Liver (tissue), 8 donors: ENCODE measurements at regions not wholly inside any gene's neighbourhood (a gene's known extent, or its start where the extent isn't known, plus 50 kb on each side); places are given as distances from the start of the nearest gene placed in this dataset.

Source experiments
- DNase-seq: peaks from one replicate; pipeline ENCODE4 v3.0.0-alpha.2; 2017; ENCODE audit warnings: low spot score
- H3K27ac ChIP-seq, 2 donors: one replicate each; pipeline ENCODE4 v1.7.0; 2013; ENCODE audit warnings: inconsistent platforms in 2 of 2, low read length in 2 of 2, control low read depth in 1 of 2, low read depth in 1 of 2, mild to moderate bottlenecking in 1 of 2
- H3K27me3 ChIP-seq, 4 donors: one replicate each; pipeline versions ENCODE4 v1.6.1 to v1.7.0; 2013; ENCODE audit warnings: low read length in 3 of 4, inconsistent platforms in 1 of 4, mild to moderate bottlenecking in 1 of 4, moderate library complexity in 1 of 4; ENCODE audit not compliant: control insufficient read depth in 4 of 4, insufficient read depth in 4 of 4
- H3K36me3 ChIP-seq, 4 donors: one replicate each; pipeline versions ENCODE4 v1.6.1 to v1.7.0; 2013; ENCODE audit warnings: low read length in 3 of 4, mild to moderate bottlenecking in 3 of 4, low read depth in 1 of 4, moderate library complexity in 1 of 4; ENCODE audit not compliant: control insufficient read depth in 4 of 4, insufficient read depth in 3 of 4
- H3K4me1 ChIP-seq, 4 donors: one replicate each; pipeline versions ENCODE4 v1.6.1 to v1.7.0; 2013; ENCODE audit warnings: low read length in 3 of 4, mild to moderate bottlenecking in 3 of 4, moderate library complexity in 1 of 4; ENCODE audit not compliant: control insufficient read depth in 4 of 4, insufficient read depth in 4 of 4
- H3K4me3 ChIP-seq, 3 donors: one replicate each; pipeline versions ENCODE4 v1.6.1 to v1.7.0; 2013; ENCODE audit warnings: low read length in 3 of 3, control low read depth in 1 of 3, low read depth in 1 of 3, mild to moderate bottlenecking in 1 of 3
- H3K9ac ChIP-seq, 2 donors: one replicate each; pipeline ENCODE4 v1.7.0; 2013; ENCODE audit warnings: low read length in 2 of 2, mild to moderate bottlenecking in 2 of 2, moderate library complexity in 2 of 2, control low read depth in 1 of 2, low read depth in 1 of 2
- H3K9me3 ChIP-seq, 4 donors: one replicate each; pipeline versions ENCODE4 v1.6.1 to v1.7.0; 2013; ENCODE audit warnings: low read length in 3 of 4; ENCODE audit not compliant: control insufficient read depth in 4 of 4
- EGR1 ChIP-seq, 2 donors: IDR thresholded peaks; 2 replicates each; pipeline ENCODE4 v1.6.1; 2016 to 2018; ENCODE audit warnings: antibody characterized with exemption in 2 of 2, low read depth in 2 of 2
- FOXA1 ChIP-seq: IDR thresholded peaks from 2 replicates; pipeline ENCODE4 v1.6.1; 2016; ENCODE audit warnings: antibody characterized with exemption
- FOXA2 ChIP-seq: IDR thresholded peaks from 2 replicates; pipeline ENCODE4 v1.6.1; 2016; ENCODE audit warnings: antibody characterized with exemption
- HNF4A ChIP-seq, 2 donors: conservative IDR thresholded peaks; 2 replicates each; pipeline ENCODE4 v1.6.1; 2016; ENCODE audit warnings: antibody characterized with exemption in 2 of 2, mild to moderate bottlenecking in 2 of 2
- HNF4G ChIP-seq: IDR thresholded peaks from 2 replicates; pipeline ENCODE4 v1.6.1; 2016; ENCODE audit warnings: antibody characterized with exemption
- JUND ChIP-seq, 2 donors: IDR thresholded peaks; 2 replicates each; pipeline ENCODE4 v1.6.1; 2016; ENCODE audit warnings: antibody characterized with exemption in 2 of 2
- NR2F2 ChIP-seq: IDR thresholded peaks from 2 replicates; pipeline ENCODE4 v1.6.1; 2016; ENCODE audit warnings: antibody characterized with exemption
- RAD21 ChIP-seq, 2 donors: IDR thresholded peaks; 2 replicates each; pipeline ENCODE4 v1.6.1; 2016; ENCODE audit warnings: antibody characterized with exemption in 2 of 2, mild to moderate bottlenecking in 2 of 2
- RXRA ChIP-seq, 2 donors: IDR thresholded peaks; 2 replicates each; pipeline ENCODE4 v1.6.1; 2017 to 2018; ENCODE audit warnings: antibody characterized with exemption in 2 of 2, mild to moderate bottlenecking in 1 of 2
- TAF1 ChIP-seq: conservative IDR thresholded peaks from 2 replicates; pipeline ENCODE4 v1.6.1; 2016; ENCODE audit warnings: antibody characterized with exemption, mild to moderate bottlenecking
- WGBS: extraction: QIAGEN DNeasy Blood & Tissue Kit; methylation state at CpG from one replicate; pipeline ENCODE4 v1.1.7; 2013; 5-methylcytosine and 5-hydroxymethylcytosine counted together
- TF ChIP-seq, protein P1 (sequence below): IDR thresholded peaks from 2 replicates; pipeline ENCODE4 v1.6.1; 2016; ENCODE audit warnings: antibody characterized with exemption
- TF ChIP-seq, protein P2 (sequence below): IDR thresholded peaks from 2 replicates; pipeline ENCODE4 v1.6.1; 2016; ENCODE audit warnings: antibody characterized with exemption
- TF ChIP-seq, protein P3 (sequence below): fragments of 150-350 bp; IDR thresholded peaks from 2 replicates; pipeline ENCODE4 v1.5.1; 2017; ENCODE audit warnings: improper control_type of control experiment, low read depth, low read length; ENCODE audit not compliant: missing input control
- TF ChIP-seq, protein P4 (sequence below): IDR thresholded peaks from 2 replicates; pipeline ENCODE4 v1.6.1; 2016; ENCODE audit warnings: antibody characterized with exemption
- donor health status: healthy.
- donor health status: healthy.
- donor health status: healthy.
- donor health status: healthy.
- donor health status: healthy.

DNA sequence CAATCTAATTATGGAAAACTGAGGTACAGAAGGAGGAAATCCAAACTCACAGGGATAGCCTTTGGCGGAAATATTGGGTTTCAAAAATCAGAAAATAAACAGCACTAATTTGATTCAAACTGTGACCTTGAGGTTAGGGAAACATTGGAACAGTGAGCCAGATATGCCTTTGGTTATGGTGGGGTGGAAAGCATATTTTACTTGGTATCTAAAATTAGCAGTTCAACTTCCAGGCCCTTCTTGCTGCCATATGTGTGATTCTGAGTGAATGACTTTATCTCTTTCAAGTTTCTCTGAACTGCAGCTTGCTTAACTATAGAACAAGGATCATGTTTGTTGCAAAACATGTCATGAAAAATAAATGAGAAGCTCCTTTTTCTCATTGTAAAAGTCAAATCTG, 240.9 kb upstream of the VEGFC start:
- 77% methylated on average over 1 of the region's 1 CpG for WGBS
- no peak overlapping the region for H3K9ac ChIP-seq
- TF ChIP-seq NR2F2 (peak; percentile 72), TAF1 (no peak), FOXA2 (no peak), EGR1 (IDR thresholded peaks at IDR 0.05; ENCODE audit: low read depth in 2 of 2) (no peak), HNF4G (no peak), FOXA1 (no peak)
- TF ChIP-seq, protein P1, sequence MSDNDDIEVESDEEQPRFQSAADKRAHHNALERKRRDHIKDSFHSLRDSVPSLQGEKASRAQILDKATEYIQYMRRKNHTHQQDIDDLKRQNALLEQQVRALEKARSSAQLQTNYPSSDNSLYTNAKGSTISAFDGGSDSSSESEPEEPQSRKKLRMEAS, result no peak
- peak overlapping the region in 1 of 2 donors; percentile 7 for H3K27ac ChIP-seq
- no peaks in the 10 kb centered on the region for H3K9me3 ChIP-seq
- no peaks in the 10 kb centered on the region for H3K4me1 ChIP-seq
- no peak overlapping the region for H3K4me3 ChIP-seq
- H3K27me3 ChIP-seq, result peaks cover 0 to 7% (median 0%) of the 10 kb centered on the region in 4 donors
- H3K36me3 ChIP-seq, result no peaks in the 10 kb centered on the region
- DNase-seq, result no peak

DNA sequence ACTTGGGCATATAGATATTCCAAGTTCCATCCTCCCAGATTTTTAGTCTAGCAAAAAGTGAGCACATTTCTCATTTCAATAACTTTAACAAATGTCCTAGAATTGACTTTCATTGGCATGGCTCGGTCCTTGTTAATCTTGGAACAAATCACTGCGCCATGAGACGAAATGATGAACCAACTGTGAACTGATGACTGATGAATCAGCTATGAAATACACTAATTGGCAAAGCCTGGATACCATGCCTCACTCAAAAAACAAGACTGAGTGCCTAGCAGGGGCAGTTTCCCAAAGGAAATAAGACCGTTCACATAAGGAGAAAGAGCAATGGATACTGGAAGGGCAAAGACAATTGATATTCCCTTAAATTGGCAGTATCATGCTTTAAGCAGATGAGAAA, 248.6 kb upstream of the VEGFC start:
- peaks cover 0 to 3% (median 0%) of the 10 kb centered on the region in 4 donors for H3K27me3 ChIP-seq
- H3K9me3 ChIP-seq, result no peaks in the 10 kb centered on the region
- no peaks in the 10 kb centered on the region for H3K4me1 ChIP-seq
- no peak overlapping the region for H3K27ac ChIP-seq
- no peaks in the 10 kb centered on the region for H3K36me3 ChIP-seq
- 91% methylated on average over 4 of the region's 4 CpGs for WGBS
- TF ChIP-seq, protein P2, sequence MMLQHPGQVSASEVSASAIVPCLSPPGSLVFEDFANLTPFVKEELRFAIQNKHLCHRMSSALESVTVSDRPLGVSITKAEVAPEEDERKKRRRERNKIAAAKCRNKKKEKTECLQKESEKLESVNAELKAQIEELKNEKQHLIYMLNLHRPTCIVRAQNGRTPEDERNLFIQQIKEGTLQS, result no peak
- TF ChIP-seq, protein P3, sequence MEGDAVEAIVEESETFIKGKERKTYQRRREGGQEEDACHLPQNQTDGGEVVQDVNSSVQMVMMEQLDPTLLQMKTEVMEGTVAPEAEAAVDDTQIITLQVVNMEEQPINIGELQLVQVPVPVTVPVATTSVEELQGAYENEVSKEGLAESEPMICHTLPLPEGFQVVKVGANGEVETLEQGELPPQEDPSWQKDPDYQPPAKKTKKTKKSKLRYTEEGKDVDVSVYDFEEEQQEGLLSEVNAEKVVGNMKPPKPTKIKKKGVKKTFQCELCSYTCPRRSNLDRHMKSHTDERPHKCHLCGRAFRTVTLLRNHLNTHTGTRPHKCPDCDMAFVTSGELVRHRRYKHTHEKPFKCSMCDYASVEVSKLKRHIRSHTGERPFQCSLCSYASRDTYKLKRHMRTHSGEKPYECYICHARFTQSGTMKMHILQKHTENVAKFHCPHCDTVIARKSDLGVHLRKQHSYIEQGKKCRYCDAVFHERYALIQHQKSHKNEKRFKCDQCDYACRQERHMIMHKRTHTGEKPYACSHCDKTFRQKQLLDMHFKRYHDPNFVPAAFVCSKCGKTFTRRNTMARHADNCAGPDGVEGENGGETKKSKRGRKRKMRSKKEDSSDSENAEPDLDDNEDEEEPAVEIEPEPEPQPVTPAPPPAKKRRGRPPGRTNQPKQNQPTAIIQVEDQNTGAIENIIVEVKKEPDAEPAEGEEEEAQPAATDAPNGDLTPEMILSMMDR, result no peak
- TF ChIP-seq JUND (IDR thresholded peaks at IDR 0.05) (no peak), FOXA1 (no peak), HNF4G (no peak), HNF4A (conservative IDR thresholded peaks at IDR 0.05) (no peak), RXRA (IDR thresholded peaks at IDR 0.05) (no peak)
- TF ChIP-seq, protein P4, sequence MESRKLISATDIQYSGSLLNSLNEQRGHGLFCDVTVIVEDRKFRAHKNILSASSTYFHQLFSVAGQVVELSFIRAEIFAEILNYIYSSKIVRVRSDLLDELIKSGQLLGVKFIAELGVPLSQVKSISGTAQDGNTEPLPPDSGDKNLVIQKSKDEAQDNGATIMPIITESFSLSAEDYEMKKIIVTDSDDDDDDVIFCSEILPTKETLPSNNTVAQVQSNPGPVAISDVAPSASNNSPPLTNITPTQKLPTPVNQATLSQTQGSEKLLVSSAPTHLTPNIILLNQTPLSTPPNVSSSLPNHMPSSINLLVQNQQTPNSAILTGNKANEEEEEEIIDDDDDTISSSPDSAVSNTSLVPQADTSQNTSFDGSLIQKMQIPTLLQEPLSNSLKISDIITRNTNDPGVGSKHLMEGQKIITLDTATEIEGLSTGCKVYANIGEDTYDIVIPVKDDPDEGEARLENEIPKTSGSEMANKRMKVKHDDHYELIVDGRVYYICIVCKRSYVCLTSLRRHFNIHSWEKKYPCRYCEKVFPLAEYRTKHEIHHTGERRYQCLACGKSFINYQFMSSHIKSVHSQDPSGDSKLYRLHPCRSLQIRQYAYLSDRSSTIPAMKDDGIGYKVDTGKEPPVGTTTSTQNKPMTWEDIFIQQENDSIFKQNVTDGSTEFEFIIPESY, result no peak
- no peak overlapping the region for H3K9ac ChIP-seq
- no peak overlapping the region for H3K4me3 ChIP-seq
- DNase-seq, result no peak

DNA sequence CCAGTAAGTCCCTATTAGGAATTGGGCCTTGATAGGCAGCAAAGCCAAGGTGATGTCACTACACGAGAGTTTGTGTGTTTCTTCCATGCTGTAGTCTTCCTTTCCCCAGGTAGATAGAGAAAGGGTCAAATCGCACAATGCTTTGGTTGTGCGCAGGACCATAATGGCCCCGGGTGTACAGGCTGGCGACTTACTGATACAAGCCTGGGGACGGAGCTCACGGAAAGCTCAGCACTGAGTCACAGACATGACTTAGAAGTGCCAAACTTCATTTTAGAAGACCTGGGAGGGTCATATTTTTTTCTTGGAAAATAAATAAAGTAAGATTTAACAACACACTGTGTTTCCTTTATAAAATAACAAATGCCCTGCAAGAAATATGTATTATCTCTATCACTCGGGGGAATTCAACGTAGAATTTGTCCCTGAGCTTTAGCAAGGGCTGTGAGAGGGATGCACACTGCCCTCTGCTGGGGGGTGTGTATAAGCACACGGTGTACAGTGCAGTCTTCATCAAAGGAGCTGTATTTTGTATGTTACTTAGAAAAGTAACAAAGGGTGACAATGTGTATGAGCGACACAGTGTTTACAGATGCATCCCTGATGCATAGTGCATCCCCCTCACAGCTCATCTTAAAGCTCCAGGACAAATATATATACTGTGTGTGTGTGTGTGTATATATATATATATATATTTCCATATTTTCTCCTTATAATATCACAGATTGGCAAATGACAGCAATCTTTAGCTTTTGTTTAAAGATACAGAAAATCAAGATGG, 254.5 kb upstream of the VEGFC start:
- WGBS, result 48% methylated on average over 11 of the region's 11 CpGs
- H3K4me3 ChIP-seq, result no peak overlapping the region
- no peak overlapping the region for H3K9ac ChIP-seq

More for the DNA sequence above, 254.5 kb upstream of the VEGFC start:
- Histone ChIP-seq H3K4me1 (no peaks in the 10 kb centered on the region), H3K9me3 (no peaks in the 10 kb centered on the region), H3K27me3 (no peaks in the 10 kb centered on the region), H3K27ac (no peak overlapping the region), H3K36me3 (no peaks in the 10 kb centered on the region)
- TF ChIP-seq FOXA2 (no peak), RAD21 (IDR thresholded peaks at IDR 0.05) (peak; percentile 75 to 86)
- TF ChIP-seq, protein P3, result peak; percentile 73
- peak; percentile 63 for DNase-seq
